HEK293 (cell line): ENCODE measurements at regions not wholly inside any gene's neighbourhood (a gene's known extent, or its start where the extent isn't known, plus 50 kb on each side); places are given as distances from the start of the nearest gene placed in this dataset.

Experiments used
- CTCF ChIA-PET: fragments of 350-600 bp; formaldehyde crosslinking; extraction: SDS; loops from one replicate; lab custom pipeline; 2021; ENCODE audit warnings: antibody characterized with exemption; lab: Yijun Ruan, JAX
- POLR2A ChIA-PET: fragments of 300-600 bp; formaldehyde crosslinking; extraction: SDS; loops from one replicate; lab custom pipeline; 2020; ENCODE audit warnings: antibody characterized with exemption, inconsistent platforms; lab: Yijun Ruan, JAX
- H3K27ac ChIP-seq: fragments of 200-500 bp; sonication (Bioruptor generic); 2 replicates; pipeline ENCODE4 v1.5.1; 2014; ENCODE audit warnings: low read depth, low read length, control low read depth, inconsistent platforms; ENCODE audit errors: extremely low read depth
- H3K36me3 ChIP-seq, 2 experiments: fragments of 200-500 bp in 1 of 2; sonication (Bioruptor generic) in 1 of 2; 1 replicate in 1 of 2; 2 replicates in 1 of 2; pipeline ENCODE4 v1.5.1; 2014 to 2017; ENCODE audit warnings: inconsistent platforms in 2 of 2, low read length in 2 of 2; ENCODE audit not compliant: control insufficient read depth in 2 of 2, insufficient read depth in 1 of 2
- H3K4me1 ChIP-seq: fragments of 200-500 bp; sonication (Bioruptor generic); 2 replicates; pipeline ENCODE4 v1.5.1; 2014; ENCODE audit warnings: mild to moderate bottlenecking, low read length, inconsistent platforms; ENCODE audit not compliant: control insufficient read depth, insufficient read depth
- H3K4me3 ChIP-seq: 2 replicates; pipeline ENCODE4 v1.5.1; 2011; ENCODE audit warnings: low read depth, mild to moderate bottlenecking, control low read depth, low read length, moderate library complexity
- H3K9me3 ChIP-seq: fragments of 200-500 bp; sonication (Bioruptor generic); 2 replicates; pipeline ENCODE4 v1.5.1; 2014; ENCODE audit warnings: low read depth, low read length, inconsistent platforms; ENCODE audit not compliant: control insufficient read depth, insufficient read depth
- OVOL3 ChIP-seq: fragments of 450-650 bp; formaldehyde crosslinking; IDR thresholded peaks from 2 replicates; pipeline ENCODE4 v1.5.1; 2016; ENCODE audit warnings: missing biosample characterization, missing genetic modification characterization
- PRDM1 ChIP-seq: fragments of 450-650 bp; formaldehyde crosslinking; IDR thresholded peaks from 2 replicates; pipeline ENCODE4; 2016; ENCODE audit warnings: missing biosample characterization, missing genetic modification characterization
- RBAK ChIP-seq: fragments of 450-650 bp; formaldehyde crosslinking; IDR thresholded peaks from 2 replicates; pipeline ENCODE4 v1.5.1; 2016; ENCODE audit warnings: missing biosample characterization, missing genetic modification characterization
- SCRT2 ChIP-seq: fragments of 450-650 bp; formaldehyde crosslinking; IDR thresholded peaks from 2 replicates; pipeline ENCODE4 v1.5.1; 2016; ENCODE audit warnings: missing biosample characterization, missing genetic modification characterization
- TCF7L2 ChIP-seq: IDR thresholded peaks from 2 replicates; pipeline ENCODE4 v1.6.1; 2011; ENCODE audit warnings: low read depth, mild to moderate bottlenecking, inconsistent platforms, low read length, moderate library complexity, borderline replicate concordance
- ZBTB17 ChIP-seq: fragments of 450-650 bp; formaldehyde crosslinking; IDR thresholded peaks from 2 replicates; pipeline ENCODE4 v1.5.1; 2016; ENCODE audit warnings: missing biosample characterization, missing genetic modification characterization
- ZBTB7A ChIP-seq: fragments of 450-650 bp; formaldehyde crosslinking; IDR thresholded peaks from 2 replicates; pipeline ENCODE4 v1.5.1; 2016; ENCODE audit warnings: low read depth, missing biosample characterization, missing genetic modification characterization
- ZEB2 ChIP-seq: fragments of 450-650 bp; formaldehyde crosslinking; IDR thresholded peaks from 2 replicates; pipeline ENCODE4 v1.5.1; 2016; ENCODE audit warnings: missing biosample characterization, missing genetic modification characterization
- ZNF133 ChIP-seq: fragments of 450-650 bp; formaldehyde crosslinking; IDR thresholded peaks from 2 replicates; pipeline ENCODE4 v1.5.1; 2016; ENCODE audit warnings: missing biosample characterization, missing genetic modification characterization
- ZNF184 ChIP-seq: fragments of 450-650 bp; IDR thresholded peaks from 2 replicates; pipeline ENCODE4 v1.5.1; 2018; ENCODE audit warnings: missing biosample characterization, mild to moderate bottlenecking, missing genetic modification characterization
- ZNF274 ChIP-seq, 2 experiments: fragments of 200-500 bp in 1 of 2; fragments of 450-650 bp in 1 of 2; sonication (Bioruptor generic) in 1 of 2; formaldehyde crosslinking in 1 of 2; IDR thresholded peaks; 2 replicates each; pipeline versions ENCODE4 v1.5.1 to v1.6.1; 2014 to 2016; ENCODE audit warnings: borderline replicate concordance in 1 of 2, inconsistent platforms in 1 of 2, low read length in 1 of 2, missing biosample characterization in 1 of 2, missing genetic modification characterization in 1 of 2
- ZNF311 ChIP-seq: fragments of 450-650 bp; formaldehyde crosslinking; IDR thresholded peaks from 2 replicates; pipeline ENCODE4 v1.5.1; 2017; ENCODE audit warnings: missing biosample characterization, missing genetic modification characterization, borderline replicate concordance
- ZNF433 ChIP-seq: fragments of 450-650 bp; formaldehyde crosslinking; IDR thresholded peaks from 2 replicates; pipeline ENCODE4 v1.5.1; 2016; ENCODE audit warnings: missing biosample characterization, missing genetic modification characterization, low read depth
- ZNF514 ChIP-seq: fragments of 450-650 bp; formaldehyde crosslinking; IDR thresholded peaks from 2 replicates; pipeline ENCODE4 v1.5.1; 2016; ENCODE audit warnings: missing biosample characterization, missing genetic modification characterization
- ZNF530 ChIP-seq: fragments of 450-650 bp; formaldehyde crosslinking; IDR thresholded peaks from 2 replicates; pipeline ENCODE4 v1.5.1; 2016; ENCODE audit warnings: low read depth, missing biosample characterization, missing genetic modification characterization
- ZNF544 ChIP-seq: fragments of 450-650 bp; formaldehyde crosslinking; IDR thresholded peaks from 2 replicates; pipeline ENCODE4 v1.5.0; 2017; ENCODE audit warnings: missing biosample characterization, missing genetic modification characterization
- ZNF670 ChIP-seq: fragments of 450-650 bp; formaldehyde crosslinking; IDR thresholded peaks from 2 replicates; pipeline ENCODE4 v1.5.1; 2016; ENCODE audit warnings: missing biosample characterization, missing genetic modification characterization, low read depth
- ZNF76 ChIP-seq: fragments of 450-650 bp; formaldehyde crosslinking; IDR thresholded peaks from 2 replicates; pipeline ENCODE4; 2016; ENCODE audit warnings: low read depth, missing biosample characterization, missing genetic modification characterization, borderline replicate concordance
- ZNF785 ChIP-seq: fragments of 450-650 bp; formaldehyde crosslinking; IDR thresholded peaks from 2 replicates; pipeline ENCODE4 v1.5.1; 2016; ENCODE audit warnings: missing biosample characterization, missing genetic modification characterization
- TF ChIP-seq, protein P1 (sequence below): fragments of 450-650 bp; formaldehyde crosslinking; IDR thresholded peaks from 2 replicates; pipeline ENCODE4 v1.5.1; 2016; ENCODE audit warnings: missing biosample characterization, missing genetic modification characterization
- TF ChIP-seq, protein P2 (sequence below): fragments of 450-650 bp; formaldehyde crosslinking; IDR thresholded peaks from 2 replicates; pipeline ENCODE4 v1.5.1; 2016; ENCODE audit warnings: missing biosample characterization, missing genetic modification characterization, low read depth
- TF ChIP-seq, protein P3 (sequence below): fragments of 450-650 bp; formaldehyde crosslinking; IDR thresholded peaks from 2 replicates; pipeline ENCODE4 v1.5.1; 2016; ENCODE audit warnings: missing biosample characterization, missing genetic modification characterization
- TF ChIP-seq, protein P4 (sequence below): fragments of 450-650 bp; formaldehyde crosslinking; IDR thresholded peaks from 2 replicates; pipeline ENCODE4 v1.5.1; 2016; ENCODE audit warnings: missing biosample characterization, missing genetic modification characterization

DNA sequence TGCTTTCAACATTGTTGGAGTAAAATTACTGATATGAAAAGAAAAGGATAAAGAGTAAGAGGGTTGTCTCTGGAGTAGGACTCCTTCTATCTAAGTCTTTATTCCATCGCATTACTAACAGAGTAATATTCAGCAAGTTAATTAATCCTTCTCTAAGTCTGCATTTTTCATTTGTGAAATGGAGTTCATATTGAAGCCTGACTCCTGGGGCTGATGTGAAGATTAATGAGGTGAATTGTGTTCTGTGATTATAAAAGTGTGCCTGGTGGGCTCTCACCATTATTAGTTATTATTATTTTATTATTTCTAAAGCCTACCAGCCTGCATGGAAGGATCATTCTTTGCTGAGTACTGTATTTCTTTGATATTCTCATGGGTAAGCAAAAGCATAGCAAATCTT lies 1096.7 kb downstream of the KCNT2 start:
- Histone ChIP-seq H3K36me3 (no peaks in the 10 kb centered on the region), H3K9me3 (no peaks in the 10 kb centered on the region), H3K4me3 (no peak overlapping the region), H3K4me1 (no peaks in the 10 kb centered on the region), H3K27ac (no peak overlapping the region)
- CTCF ChIA-PET, result no interaction called here
- TF ChIP-seq, protein P1, sequence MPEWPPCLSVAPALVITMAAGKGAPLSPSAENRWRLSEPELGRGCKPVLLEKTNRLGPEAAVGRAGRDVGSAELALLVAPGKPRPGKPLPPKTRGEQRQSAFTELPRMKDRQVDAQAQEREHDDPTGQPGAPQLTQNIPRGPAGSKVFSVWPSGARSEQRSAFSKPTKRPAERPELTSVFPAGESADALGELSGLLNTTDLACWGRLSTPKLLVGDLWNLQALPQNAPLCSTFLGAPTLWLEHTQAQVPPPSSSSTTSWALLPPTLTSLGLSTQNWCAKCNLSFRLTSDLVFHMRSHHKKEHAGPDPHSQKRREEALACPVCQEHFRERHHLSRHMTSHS (tag by site-specific recombination), result no peak
- TF ChIP-seq ZEB2 (tag by site-specific recombination) (no peak), ZNF311 (tag by site-specific recombination) (no peak), ZNF274 (IDR thresholded peaks at IDR 0.05; ENCODE audit: low read length) (no peak), ZNF274 (tag by site-specific recombination; IDR thresholded peaks at IDR 0.05; ENCODE audit: borderline replicate concordance) (no peak), PRDM1 (tag by site-specific recombination) (no peak)
- POLR2A ChIA-PET, result no interaction called here

DNA sequence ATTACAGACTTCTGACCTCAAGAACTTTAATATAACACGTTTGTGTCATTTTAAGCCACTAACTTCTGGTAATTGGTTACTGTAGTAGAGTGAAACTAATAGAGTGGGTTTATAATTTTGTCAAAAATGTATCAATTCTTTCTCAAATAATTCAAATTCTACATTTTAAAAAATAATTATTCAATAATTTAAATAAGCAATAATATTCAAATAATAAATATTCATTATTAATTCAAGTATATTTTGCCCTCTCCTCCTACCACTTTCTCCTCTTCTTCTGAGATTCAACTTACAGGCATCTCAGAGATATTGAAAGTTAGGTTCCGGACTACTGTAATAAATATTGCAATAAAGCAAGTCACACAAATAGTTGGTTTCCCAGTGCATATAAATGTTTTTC lies 1107.1 kb downstream of the KCNT2 start:
- Histone ChIP-seq H3K4me3 (no peak overlapping the region), H3K27ac (no peak overlapping the region), H3K9me3 (no peaks in the 10 kb centered on the region), H3K36me3 (no peaks in the 10 kb centered on the region), H3K4me1 (no peaks in the 10 kb centered on the region)
- TF ChIP-seq ZBTB17 (tag by site-specific recombination), result no peak
- TF ChIP-seq ZNF514 (tag by site-specific recombination), result no peak
- ChIA-PET CTCF (no interaction called here), POLR2A (no interaction called here)

DNA sequence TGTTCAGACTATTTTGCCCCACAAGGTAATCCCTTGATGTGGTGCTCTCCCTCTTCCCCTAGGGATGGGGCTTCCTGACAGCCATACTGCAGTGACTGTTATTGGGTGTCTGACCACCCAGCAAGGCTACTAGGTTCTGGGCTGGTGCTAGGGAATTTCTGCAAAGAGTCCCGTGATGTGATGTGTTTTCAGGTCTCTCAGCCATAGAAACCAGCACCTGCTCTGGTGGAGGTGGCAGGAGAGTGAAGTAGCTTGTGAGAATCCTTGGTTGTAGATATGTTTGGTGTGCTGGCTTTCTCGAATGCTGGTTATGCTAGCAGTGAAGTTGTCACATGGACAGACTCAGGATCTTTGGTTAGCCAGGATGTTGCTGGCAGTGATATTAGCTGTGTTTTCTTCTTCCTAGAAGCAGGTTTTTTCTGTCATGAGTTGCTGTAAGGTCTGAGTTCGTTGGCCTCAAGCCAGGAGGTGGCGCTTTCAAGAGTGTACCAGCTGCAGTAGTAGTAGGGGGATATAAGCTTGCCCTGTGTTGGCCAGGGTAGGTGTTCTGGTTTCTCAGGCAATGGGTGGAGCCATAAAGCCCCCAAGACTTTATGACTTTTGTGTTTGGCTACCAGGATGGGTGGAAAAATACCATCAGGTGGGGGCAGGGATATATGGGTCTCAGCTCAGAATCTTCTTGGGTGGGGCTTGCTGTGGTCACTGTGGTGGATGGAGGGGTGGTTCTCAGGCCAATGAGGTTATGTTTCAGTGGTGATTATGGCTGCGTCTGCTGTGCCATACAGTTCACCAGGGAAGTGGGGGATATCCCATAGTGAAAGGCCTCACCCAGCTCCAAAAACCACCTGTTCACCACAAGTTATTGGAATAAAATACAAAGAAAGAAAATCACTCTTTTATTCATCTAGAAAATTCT lies 1112.3 kb downstream of the KCNT2 start:
- Histone ChIP-seq H3K4me3 (no peak overlapping the region), H3K36me3 (no peaks in the 10 kb centered on the region), H3K9me3 (no peaks in the 10 kb centered on the region), H3K27ac (no peak overlapping the region), H3K4me1 (no peaks in the 10 kb centered on the region)
- ChIA-PET POLR2A (no interaction called here), CTCF (no interaction called here)
- TF ChIP-seq, protein P2, sequence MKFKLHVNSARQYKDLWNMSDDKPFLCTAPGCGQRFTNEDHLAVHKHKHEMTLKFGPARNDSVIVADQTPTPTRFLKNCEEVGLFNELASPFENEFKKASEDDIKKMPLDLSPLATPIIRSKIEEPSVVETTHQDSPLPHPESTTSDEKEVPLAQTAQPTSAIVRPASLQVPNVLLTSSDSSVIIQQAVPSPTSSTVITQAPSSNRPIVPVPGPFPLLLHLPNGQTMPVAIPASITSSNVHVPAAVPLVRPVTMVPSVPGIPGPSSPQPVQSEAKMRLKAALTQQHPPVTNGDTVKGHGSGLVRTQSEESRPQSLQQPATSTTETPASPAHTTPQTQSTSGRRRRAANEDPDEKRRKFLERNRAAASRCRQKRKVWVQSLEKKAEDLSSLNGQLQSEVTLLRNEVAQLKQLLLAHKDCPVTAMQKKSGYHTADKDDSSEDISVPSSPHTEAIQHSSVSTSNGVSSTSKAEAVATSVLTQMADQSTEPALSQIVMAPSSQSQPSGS (tag by site-specific recombination), result no peak
- TF ChIP-seq ZNF670, result no peak
- TF ChIP-seq, protein P3, sequence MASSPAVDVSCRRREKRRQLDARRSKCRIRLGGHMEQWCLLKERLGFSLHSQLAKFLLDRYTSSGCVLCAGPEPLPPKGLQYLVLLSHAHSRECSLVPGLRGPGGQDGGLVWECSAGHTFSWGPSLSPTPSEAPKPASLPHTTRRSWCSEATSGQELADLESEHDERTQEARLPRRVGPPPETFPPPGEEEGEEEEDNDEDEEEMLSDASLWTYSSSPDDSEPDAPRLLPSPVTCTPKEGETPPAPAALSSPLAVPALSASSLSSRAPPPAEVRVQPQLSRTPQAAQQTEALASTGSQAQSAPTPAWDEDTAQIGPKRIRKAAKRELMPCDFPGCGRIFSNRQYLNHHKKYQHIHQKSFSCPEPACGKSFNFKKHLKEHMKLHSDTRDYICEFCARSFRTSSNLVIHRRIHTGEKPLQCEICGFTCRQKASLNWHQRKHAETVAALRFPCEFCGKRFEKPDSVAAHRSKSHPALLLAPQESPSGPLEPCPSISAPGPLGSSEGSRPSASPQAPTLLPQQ, result no peak

DNA sequence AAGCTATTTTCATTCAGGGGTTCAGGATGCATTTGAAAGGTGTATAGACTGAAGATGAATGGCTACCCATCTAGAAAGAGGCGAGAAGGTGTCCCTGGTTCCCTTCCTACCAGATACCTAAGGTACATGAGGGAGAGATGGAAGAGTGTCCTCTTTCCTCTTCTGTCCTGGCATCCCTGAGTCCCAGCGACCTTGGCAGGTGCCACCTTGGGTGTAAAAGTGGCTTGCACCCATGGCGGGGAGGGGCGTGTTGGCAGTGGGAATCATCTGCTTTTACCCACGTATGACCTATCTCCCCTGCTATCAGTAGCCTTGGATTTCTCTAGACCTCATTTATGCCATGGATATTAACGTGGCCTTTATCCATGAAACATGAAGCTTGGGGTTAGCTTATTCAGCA lies 1126.1 kb downstream of the KCNT2 start:
- ChIA-PET CTCF (no interaction called here), POLR2A (no interaction called here)
- Histone ChIP-seq H3K4me1 (no peaks in the 10 kb centered on the region), H3K36me3 (no peaks in the 10 kb centered on the region), H3K9me3 (no peaks in the 10 kb centered on the region), H3K4me3 (no peak overlapping the region), H3K27ac (no peak overlapping the region)
- TF ChIP-seq RBAK (tag by site-specific recombination) (no peak), ZNF133 (tag by site-specific recombination) (no peak), ZNF433 (no peak), TCF7L2 (no peak), ZNF530 (tag by site-specific recombination) (no peak), ZNF184 (tag by site-specific recombination) (no peak), OVOL3 (tag by site-specific recombination) (no peak), ZNF785 (tag by site-specific recombination) (no peak), SCRT2 (tag by site-specific recombination) (no peak), ZNF544 (tag by site-specific recombination) (no peak), ZNF76 (tag by site-specific recombination) (no peak), ZBTB7A (tag by site-specific recombination) (no peak)
- TF ChIP-seq, protein P4, sequence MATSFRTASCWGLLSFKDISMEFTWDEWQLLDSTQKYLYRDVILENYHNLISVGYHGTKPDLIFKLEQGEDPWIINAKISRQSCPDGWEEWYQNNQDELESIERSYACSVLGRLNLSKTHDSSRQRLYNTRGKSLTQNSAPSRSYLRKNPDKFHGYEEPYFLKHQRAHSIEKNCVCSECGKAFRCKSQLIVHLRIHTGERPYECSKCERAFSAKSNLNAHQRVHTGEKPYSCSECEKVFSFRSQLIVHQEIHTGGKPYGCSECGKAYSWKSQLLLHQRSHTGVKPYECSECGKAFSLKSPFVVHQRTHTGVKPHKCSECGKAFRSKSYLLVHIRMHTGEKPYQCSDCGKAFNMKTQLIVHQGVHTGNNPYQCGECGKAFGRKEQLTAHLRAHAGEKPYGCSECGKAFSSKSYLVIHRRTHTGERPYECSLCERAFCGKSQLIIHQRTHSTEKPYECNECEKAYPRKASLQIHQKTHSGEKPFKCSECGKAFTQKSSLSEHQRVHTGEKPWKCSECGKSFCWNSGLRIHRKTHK, result no peak
